Activated B cell treated with CpG ODN at 0.5 μM for 24 hours (primary cell): ENCODE measurements at regions not wholly inside any gene's neighbourhood (a gene's known extent, or its start where the extent isn't known, plus 50 kb on each side); places are given as distances from the start of the nearest gene placed in this dataset.

Source experiments
- ATAC-seq: fragments of 200-7000 bp; cut with Tn5 transposase; one replicate; pipeline ENCODE4 v1.10.0; 2021; ENCODE audit warnings: low read depth, mild to moderate bottlenecking, moderate library complexity
- CTCF ChIA-PET: fragments of 350-600 bp; sonication (Branson Sonifier 250); formaldehyde crosslinking; loops from one replicate; lab custom pipeline; 2021; ENCODE audit warnings: antibody characterized with exemption; lab: Charles Lee
- POLR2A ChIA-PET: fragments of 350-600 bp; sonication (Branson Sonifier 250); formaldehyde crosslinking; loops from one replicate; lab custom pipeline; 2021; ENCODE audit warnings: antibody characterized with exemption; lab: Charles Lee
- DNase-seq: peaks from one replicate; pipeline ENCODE4 v3.0.0; 2022
- H3K27ac Mint-ChIP-seq: one replicate; pipeline ENCODE4 v1.8.0; 2020; ENCODE audit warnings: mixed read lengths
- H3K27me3 Mint-ChIP-seq: one replicate; pipeline ENCODE4 v1.8.0; 2021; ENCODE audit warnings: mixed read lengths
- H3K36me3 Mint-ChIP-seq: one replicate; pipeline ENCODE4 v1.8.0; 2021; ENCODE audit warnings: low read depth, mixed read lengths
- H3K4me1 Mint-ChIP-seq: one replicate; pipeline ENCODE4 v1.8.0; 2021; ENCODE audit warnings: mixed read lengths
- H3K4me3 Mint-ChIP-seq: one replicate; pipeline ENCODE4 v1.8.0; 2020; ENCODE audit warnings: mild to moderate bottlenecking, mixed read lengths
- H3K9me3 Mint-ChIP-seq: one replicate; pipeline ENCODE4 v1.8.0; 2020; ENCODE audit warnings: mixed read lengths
- intact Hi-C: fragments of 100-400 bp; cut with micrococcal nuclease; formaldehyde crosslinking; loops from one replicate; pipeline ENCODE4 v1.15.1; 2024
- TF ChIP-seq, protein P1 (sequence below): fragments of 200-600 bp; IDR thresholded peaks from one replicate; pipeline ENCODE4 v1.8.0; 2022; ENCODE audit warnings: antibody characterized with exemption, mild to moderate bottlenecking

DNA sequence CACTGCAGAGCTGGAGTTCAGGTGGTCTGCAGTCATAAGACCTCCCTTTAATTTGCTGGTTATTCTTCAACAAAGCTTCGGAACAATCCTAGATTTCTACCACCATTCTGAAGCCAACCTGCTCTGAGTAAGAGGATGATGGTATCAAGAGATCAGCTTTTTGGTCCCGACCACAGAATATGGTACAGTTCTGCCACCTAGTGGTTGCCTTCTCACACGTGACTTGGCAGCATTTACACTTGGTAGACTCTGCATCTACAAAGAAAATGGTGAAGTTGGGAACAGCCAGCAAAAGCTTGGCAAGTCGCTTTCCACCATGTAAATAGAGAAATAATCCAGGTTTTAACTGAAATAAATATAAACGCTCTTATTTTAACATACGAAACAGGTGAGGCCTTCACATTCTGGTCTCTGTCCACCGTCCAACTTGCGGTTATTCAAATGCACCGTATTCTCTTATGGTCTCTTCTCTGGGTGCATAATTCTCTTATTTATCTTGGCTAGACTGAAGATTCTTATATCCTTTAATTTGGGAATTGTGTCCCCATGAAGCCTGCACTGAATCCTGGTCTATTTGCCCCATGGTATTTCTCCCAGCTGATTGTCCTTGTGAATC is 173.9 kb upstream of the GRM3 start:
- Mint-ChIP-seq H3K36me3 (no peaks in the 10 kb centered on the region), H3K4me3 (no peak overlapping the region), H3K27me3 (no peaks in the 10 kb centered on the region), H3K9me3 (no peaks in the 10 kb centered on the region), H3K27ac (no peak overlapping the region), H3K4me1 (no peaks in the 10 kb centered on the region)
- CTCF ChIA-PET, result interaction anchor here (0.6 kb wide), 1 partner anchor 16 kb away, joined by 4 read pairs; no protein-coding TSS in a partner anchor
- DNase-seq (no peak), ATAC-seq (peak; percentile 42)
- TF ChIP-seq, protein P1, sequence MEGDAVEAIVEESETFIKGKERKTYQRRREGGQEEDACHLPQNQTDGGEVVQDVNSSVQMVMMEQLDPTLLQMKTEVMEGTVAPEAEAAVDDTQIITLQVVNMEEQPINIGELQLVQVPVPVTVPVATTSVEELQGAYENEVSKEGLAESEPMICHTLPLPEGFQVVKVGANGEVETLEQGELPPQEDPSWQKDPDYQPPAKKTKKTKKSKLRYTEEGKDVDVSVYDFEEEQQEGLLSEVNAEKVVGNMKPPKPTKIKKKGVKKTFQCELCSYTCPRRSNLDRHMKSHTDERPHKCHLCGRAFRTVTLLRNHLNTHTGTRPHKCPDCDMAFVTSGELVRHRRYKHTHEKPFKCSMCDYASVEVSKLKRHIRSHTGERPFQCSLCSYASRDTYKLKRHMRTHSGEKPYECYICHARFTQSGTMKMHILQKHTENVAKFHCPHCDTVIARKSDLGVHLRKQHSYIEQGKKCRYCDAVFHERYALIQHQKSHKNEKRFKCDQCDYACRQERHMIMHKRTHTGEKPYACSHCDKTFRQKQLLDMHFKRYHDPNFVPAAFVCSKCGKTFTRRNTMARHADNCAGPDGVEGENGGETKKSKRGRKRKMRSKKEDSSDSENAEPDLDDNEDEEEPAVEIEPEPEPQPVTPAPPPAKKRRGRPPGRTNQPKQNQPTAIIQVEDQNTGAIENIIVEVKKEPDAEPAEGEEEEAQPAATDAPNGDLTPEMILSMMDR, result no peak
- POLR2A ChIA-PET, result no interaction called here
- intact Hi-C loops, result loop anchor here (2.0 kb wide), 1 partner anchor 579 kb away; no protein-coding TSS in a partner anchor

DNA sequence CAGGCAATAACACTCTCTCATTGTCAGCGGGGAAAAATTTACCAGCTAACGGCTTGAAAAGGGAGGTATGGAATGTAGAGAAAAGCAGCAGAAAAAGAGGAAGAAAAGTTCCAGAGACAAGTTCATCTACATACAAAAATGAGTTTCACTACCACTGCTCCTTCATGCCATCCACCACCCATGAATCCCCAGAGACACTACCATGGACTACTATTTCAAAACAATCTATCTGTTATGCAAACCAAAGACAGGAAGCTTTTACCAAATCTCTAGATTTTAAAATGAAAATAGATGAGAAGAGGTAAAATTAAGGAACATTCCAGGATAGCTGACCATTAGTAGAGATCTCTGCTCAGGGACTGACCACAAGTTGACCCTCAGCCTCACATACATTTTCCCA is 189.0 kb upstream of the GRM3 start:
- ATAC-seq, result no peak
- Mint-ChIP-seq H3K4me1 (no peaks in the 10 kb centered on the region), H3K27ac (no peak overlapping the region), H3K9me3 (no peaks in the 10 kb centered on the region), H3K36me3 (no peaks in the 10 kb centered on the region), H3K4me3 (no peak overlapping the region), H3K27me3 (no peaks in the 10 kb centered on the region)
- TF ChIP-seq, protein P1, result no peak
- intact Hi-C loops, result no loop called here
- DNase-seq, result no peak
- ChIA-PET CTCF (no interaction called here), POLR2A (no interaction called here)

DNA sequence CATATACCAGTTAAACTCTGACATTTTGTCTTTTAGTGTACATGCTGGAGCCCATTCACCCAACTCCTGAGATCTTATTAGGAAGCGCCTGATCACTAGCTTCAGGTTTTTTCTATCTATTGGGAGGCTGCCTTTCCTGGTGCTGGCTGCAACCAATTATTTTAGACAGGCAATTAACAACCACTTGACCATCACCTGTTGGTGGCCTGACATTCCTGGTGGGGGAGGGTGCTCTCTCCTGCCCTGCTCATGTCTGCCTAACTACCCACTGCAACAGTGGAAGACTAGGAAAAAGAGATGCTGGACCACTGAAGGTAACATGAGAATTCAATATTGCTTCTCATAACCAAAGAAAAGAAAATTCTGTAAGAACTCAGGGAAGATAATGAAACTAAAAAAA is 190.3 kb upstream of the GRM3 start:
- ATAC-seq, result no peak
- Mint-ChIP-seq H3K27me3 (no peaks in the 10 kb centered on the region), H3K4me1 (no peaks in the 10 kb centered on the region), H3K36me3 (no peaks in the 10 kb centered on the region), H3K27ac (no peak overlapping the region), H3K4me3 (no peak overlapping the region), H3K9me3 (no peaks in the 10 kb centered on the region)
- intact Hi-C loops, result no loop called here
- TF ChIP-seq, protein P1, result no peak
- ChIA-PET POLR2A (no interaction called here), CTCF (interaction anchor here (0.7 kb wide), 1 partner anchor 16 kb away, joined by 4 read pairs; no protein-coding TSS in a partner anchor)
- no peak for DNase-seq

DNA sequence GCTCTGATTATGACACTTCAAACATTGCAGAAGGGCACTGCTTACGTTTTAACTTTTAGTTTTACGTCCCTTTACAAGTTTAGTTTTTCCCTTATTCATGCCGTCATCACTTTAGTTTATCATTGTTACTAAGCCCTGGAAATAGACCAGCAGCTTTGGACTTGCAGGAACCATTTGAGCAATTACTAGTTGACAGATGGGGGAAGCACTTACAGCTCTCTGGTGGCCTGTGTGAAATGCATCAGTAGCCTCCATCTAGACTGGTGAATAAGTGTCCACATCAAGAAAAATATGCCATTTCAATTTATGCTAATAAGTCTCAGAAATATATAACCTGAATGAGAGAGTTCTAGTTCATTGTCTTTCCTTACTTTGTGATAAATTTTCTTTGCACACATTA is 194.9 kb upstream of the GRM3 start:
- H3K4me1 Mint-ChIP-seq, result no peaks in the 10 kb centered on the region
- no peaks in the 10 kb centered on the region for H3K9me3 Mint-ChIP-seq
- TF ChIP-seq, protein P1, result no peak
- intact Hi-C loops, result no loop called here
- CTCF ChIA-PET, result no interaction called here
- no peaks in the 10 kb centered on the region for H3K36me3 Mint-ChIP-seq
- no peaks in the 10 kb centered on the region for H3K27me3 Mint-ChIP-seq
- ATAC-seq (no peak), DNase-seq (no peak)
- no peak overlapping the region for H3K4me3 Mint-ChIP-seq
- no peak overlapping the region for H3K27ac Mint-ChIP-seq
- POLR2A ChIA-PET, result no interaction called here

DNA sequence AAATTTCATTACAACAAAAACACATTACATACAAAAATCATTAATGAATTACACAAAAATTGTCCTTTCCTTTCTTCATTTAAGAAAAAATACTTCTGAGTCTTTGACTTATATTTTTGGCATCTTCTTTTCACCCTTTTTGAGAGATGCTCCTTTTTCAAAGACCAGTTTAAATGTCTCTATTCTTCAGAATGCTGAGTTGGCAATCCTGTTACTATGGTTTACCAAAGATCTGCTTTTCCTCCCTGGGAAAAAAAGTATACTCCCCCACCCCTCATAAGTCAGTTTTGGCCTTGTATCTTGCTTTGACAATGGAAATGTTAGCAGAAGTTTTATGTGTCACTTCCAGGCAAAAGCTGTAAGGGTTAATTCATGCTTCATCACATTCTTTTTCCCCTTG is 198.4 kb upstream of the GRM3 start:
- intact Hi-C loops, result no loop called here
- Mint-ChIP-seq H3K27me3 (no peaks in the 10 kb centered on the region), H3K4me1 (no peaks in the 10 kb centered on the region), H3K36me3 (no peaks in the 10 kb centered on the region), H3K4me3 (no peak overlapping the region), H3K9me3 (peaks cover 4% of the 10 kb centered on the region), H3K27ac (no peak overlapping the region)
- no peak for ATAC-seq
- TF ChIP-seq, protein P1, result no peak
- ChIA-PET POLR2A (no interaction called here), CTCF (no interaction called here)
- no peak for DNase-seq
